ENCODE measurements at regions not wholly inside any gene's neighbourhood (a gene's known extent, or its start where the extent isn't known, plus 50 kb on each side); places are given as distances from the start of the nearest gene placed in this dataset.
"Not testable (repeated sequence)": the region's sequence is repeated elsewhere in the genome, so short reads cannot be mapped to it uniquely, and the experiment has no call there.

DNA sequence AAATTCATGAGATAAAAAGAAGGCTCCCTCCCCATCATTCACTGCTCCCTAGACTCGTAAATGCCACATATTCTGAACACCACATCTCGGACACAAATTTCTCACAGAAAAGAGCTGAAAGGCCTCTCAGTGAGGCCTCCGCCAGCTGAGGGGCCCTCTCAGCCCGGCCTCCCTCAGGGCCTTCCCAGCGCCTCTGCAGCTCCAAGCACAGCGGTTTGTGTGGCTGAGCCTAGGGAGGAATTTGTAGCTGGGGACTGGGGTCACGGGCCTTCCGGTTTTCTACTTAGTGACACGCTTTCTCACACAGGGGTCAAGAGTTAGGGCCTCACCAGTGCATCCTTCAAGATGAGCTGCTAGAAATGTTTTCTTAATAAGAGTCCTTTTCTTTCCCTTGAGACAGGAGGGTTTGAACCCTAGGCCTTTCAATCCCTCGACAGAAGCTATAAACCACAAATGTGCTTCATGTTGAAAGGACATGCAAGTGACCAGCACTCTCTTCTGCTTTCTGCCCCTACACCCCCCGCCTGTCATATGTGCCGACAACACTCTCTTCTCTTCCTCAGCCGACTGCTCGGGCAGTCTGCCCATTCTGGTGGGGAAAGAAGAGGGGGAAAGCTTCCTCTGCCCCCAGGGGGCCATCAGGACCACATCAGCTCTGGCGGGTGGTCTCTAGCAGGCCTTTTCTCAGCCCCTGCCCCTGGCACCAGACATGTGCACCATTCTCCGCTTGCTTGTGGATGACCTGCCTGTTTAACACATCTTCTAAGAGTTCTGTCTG lies 104.9 kb downstream of the CHIC2 start:
- DNase-seq = no peak

DNA sequence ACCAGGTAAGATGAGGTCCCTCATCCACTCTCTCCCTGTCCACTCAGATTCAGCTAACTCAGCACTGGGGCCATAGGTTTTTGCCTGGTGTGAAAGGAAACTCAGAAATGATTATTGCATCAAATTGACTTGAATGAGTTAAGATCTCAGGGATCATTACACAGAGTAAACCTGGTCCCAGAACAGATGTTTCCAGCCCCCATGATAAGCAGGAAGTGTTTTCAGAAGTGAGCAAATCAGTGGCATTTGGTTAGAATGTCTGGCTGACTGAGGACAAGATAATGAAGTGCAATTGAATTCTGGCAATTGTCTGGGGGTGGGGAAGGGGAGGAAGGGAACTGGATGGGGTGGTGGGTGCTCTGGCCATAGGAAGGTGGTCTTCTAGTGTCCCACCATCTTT lies 108.0 kb downstream of the CHIC2 start:
- DNase-seq = no peak

DNA sequence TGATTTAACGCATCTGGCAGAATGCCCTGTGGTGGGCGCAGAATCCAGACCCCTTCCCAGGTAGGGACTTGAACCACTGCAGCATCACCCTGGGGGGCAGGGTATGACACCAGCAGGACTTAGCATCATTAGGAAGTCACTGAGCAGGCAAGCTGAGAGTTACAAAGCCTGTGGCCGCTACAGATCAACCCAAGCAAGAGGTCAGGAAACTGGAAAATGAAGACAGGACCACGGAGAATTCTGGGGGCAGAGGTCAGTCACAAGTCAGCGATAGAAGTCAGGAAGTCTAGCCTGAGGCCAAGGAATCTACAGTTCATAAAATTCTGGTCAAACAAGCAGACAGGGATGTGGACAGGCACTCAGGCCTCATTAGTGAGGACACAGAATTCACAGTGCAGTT lies 108.4 kb downstream of the CHIC2 start:
- DNase-seq = no peak

DNA sequence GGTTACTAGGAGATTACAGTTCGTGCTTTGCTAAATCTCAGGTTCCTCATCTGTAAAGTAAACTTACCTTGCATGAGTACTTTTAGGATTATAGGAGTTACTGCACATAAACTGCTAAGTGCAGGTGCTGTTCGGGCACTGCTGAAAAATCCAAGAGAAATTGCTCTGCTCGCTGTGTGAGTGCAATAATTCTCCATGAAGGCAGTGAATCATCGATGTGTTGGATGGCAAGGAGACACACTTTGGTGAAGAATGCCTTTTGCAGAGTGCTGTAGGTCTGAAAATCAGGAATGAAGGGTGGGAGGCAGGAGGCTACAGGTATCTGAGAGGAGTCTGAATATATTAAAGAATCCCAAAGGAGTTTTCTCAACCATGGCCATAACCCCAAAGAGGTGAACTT lies 113.0 kb downstream of the CHIC2 start:
- DNase-seq = no peak

DNA sequence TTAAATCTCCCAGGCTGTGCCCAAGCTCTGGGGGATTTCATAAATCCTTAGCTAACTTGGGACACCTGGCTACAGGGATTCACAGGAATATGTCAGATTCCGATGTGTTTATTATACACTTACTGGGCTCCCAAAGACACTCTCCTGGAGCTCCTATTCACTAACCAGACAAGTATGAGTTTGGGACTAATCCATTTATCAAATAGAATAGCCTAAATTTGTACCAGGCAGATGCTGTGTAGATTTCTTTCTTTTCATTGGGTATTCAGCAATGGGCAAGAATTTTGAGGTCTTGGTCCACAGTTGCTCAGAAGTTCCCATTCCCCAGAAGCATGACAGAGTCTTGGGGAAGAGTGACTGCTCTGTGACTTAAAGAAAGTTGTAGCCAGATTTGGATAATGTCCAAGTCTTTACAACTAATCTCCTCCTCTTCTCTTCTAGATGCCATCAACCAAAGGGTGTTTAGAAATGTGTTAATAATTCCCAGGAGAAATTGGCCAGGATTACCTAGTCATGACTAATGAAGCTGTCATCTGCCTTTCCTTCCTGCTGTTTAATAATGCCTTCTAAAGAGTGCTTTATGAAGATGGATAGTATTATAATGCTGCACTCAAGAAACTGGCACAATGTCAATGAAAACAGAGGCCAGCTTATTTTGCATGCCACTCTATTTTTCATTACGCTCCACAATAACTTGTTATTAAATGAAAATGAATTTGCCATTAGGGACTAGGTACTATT lies 120.9 kb downstream of the CHIC2 start:
- no peak for DNase-seq

DNA sequence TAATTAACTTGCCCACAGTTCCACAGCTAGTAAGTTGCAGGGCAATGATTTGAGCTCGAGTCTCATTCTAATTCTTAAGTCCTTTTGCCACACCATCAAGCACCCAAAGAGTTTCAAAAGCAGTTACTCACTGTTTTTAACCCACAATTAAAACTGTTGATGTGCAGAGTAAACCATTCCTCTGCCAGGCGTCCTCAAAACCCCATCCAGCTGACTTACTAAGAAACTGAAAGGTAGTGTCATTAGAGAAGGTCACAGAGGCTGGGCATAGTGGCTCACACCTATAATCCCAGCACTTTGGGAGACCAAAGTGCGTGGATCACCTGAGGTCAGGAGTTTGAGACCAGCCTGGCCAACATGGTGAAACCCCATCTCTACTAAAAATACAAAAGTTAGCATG lies 121.7 kb downstream of the CHIC2 start:
- no peak for DNase-seq

DNA sequence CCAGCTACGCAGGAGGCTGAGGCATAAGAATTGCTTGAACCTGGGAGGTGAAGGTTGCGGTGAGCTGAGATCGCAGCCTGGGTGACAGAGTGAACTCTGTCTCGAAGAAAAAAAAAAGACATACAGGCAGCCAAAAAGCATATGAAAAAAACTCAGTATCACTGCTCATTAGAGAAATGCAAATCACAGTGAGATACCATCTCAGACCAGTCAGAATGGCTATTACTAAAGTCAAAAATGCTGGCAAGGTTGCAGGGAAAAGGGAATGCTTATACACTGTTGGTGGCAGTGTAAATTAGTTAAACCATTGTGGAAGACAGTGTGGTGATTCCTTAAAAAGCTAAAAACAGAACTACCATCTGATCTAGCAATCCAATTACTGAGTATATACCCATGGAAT lies 123.1 kb downstream of the CHIC2 start:
- no peak for DNase-seq

DNA sequence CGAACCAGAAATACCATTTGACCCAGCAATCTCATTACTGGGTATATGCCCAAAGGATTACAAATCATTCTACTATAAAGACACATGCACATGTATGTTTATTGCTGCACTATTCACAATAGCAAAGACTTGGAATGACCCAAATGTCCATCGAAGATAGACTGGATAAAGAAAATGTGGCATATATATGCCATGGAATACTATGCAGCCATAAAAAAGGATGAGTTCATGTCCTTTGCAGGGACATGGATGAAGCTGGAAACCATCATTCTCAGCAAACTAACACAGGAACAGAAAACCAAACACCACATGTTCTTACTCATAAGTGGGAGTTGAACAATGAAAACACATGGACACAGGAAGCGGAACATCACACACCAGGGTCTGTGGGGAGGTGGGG lies 124.5 kb downstream of the CHIC2 start:
- not testable (repeated sequence) for DNase-seq

DNA sequence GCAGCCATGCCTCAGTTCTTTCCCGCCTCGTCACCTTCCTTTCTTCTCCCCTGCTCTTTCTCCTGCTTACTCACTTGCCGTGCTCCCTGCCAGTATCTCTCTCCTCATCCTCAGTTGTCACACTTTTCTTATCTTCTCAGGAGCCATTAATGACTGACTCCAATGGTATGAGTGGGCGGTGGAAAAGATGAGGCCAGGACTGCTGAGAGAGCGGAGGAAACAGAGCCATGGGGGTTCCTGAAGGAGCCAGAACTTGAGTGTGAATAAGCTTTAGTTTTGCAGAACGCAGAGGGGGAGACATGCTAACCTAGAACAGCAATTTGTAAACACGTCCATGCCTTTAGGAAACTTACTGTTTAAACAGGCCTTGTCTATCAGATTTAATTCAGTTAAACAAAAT lies 126.5 kb downstream of the CHIC2 start:
- no peak for DNase-seq

DNA sequence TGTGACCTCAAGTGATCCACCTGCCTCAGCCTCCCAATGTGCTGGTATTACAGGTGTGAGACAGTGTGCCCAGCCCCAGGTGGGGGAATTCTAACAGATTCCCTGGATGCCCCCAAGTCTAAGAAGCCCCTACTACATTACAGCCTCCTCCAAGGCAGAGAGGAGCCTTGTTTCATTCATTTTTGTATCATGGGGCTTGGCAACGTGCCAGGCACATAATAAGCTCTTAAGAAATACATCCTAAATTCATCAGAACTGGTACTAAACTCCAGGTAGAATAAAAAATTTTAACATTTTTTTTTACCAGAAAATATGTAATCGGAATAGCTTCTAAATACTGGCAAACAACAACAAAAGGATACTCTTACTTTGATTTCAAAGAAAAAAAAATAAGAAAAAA lies 127.1 kb downstream of the CHIC2 start:
- DNase-seq = no peak

DNA sequence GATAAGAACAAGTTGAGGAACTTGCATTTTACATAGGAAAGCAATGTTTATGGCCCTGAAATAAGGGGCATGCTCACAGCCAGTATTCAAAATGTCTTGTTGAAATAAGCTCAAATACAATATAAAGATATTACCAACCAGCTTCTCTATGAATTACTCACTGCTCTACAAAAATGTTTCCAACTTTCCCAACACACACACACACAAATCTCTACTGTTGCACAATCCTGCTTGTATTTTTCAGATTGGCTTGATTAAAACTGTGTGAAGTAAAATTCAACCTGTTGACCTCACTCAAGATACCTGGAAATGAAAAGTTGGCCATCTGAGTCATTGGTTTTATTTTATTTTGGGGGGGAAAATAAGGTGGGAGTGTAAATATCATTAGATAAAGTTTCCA lies 128.6 kb downstream of the CHIC2 start:
- no peak for DNase-seq

DNA sequence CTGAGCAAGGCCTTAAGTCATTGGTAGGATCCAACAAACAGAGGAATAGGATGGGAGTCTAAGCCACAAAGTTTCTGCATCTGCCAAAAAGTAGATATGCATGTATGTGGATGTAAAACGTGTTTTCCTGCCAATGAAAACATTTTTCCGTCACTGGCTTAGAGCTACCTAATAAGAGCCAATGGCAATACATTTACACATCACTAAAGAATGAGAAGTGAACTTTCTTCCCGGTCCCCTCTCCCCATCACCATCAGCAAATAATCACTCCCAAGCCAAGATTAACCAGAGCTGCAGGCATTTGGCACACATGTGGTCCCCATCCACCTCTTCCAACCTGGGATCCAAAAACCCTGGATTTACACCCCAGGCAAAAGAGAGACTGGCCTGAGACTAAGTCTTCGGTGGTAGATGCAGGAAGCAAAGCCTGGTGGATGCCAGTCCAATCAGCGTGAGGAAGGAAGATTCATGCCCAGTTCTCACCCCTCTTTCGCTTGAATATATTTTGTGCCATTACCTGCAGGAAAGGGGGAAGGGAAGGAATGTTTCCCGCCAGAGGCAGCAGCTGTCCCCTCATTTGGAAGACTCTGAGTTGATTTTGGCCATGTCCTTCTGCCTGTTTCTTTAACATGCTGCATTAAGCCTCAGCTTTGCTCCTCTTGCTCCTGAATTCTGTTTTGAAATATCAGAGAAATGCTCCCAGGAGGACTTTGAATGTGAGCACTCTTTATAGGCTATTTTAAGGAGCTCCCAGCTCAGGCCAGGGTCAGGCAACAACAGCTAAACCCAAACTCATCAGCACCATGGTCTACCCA lies 131.4 kb downstream of the CHIC2 start:
- DNase-seq = no peak

DNA sequence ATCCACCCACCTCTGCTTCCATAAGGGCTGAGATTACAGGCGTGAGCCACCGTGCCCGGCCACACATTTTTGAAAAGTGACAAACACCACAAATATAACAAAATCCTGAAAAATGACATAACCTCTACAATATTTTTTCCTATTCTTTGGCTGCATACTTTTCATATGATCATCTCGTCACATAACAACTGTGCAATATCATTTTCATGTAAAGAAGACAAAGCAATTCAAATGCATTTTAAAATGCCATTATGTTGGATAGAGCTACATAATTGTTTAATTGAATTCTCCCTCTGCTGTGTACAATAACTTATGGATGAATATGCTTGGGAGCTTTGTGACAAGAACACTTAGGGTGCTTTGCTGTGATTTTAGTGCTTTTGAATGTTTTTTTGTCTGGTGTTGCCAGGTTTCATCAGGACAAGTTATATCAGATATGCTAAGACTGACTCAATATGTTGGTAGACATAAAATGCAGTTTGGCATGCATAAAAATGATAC lies 132.9 kb downstream of the CHIC2 start:
- no peak for DNase-seq

DNA sequence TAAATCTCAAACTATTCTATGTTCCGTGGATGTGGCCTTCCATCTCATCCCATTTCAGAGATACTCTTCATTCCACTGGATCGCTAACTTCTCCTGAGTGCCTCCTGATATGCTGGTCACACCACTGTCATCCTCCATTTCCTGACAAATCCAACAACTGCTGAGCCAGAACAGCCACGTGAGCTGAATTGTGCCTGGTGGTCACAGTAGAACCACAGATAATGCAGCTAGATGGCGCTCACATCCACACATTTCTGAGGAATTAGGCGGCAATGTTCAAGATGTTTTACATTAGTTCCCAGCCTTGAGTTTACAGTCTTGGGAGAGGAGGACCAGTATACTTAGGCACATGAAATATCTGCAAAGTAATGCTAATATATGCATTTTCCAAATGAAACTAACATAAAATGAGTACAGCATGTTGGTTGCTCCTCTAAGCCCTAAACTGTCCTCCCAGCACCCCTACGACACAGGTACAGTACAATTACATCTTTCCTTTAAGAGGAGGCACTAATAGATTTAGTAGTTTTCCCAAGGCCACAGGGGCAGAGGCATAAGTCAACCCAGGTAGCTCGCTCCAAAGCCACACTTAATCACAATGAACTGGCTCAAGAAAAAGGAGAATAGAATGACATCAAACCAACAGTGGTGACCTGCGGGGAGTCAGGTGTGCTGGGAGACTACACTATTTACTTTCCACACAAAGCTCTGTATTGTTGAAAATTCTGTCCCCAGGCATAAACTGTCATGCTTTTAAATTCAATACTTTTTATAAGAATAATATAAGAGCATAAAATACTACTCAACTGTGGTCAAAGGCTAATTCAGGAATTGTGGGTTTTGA lies 134.2 kb downstream of the CHIC2 start:
- DNase-seq = peak; percentile 85

DNA sequence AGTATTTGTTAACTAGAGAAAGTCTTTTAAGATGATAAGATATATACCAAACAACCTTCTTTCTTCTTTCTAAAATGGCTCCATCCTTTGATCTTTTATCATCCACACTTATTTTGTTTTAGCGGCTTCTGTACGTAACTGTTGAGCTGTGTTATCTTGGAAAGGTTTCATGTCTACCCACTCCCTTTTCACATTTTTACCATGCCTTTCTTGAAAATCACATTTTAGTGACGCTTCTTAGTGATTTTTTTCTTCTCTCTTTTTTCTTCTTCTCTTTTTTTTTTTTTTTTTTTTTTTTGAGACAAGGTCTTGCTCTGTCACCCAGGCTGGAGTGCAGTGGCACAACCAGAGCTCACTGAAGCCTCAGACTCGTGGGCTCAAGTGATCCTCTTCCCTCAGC lies 135.1 kb downstream of the CHIC2 start:
- no peak for DNase-seq

DNA sequence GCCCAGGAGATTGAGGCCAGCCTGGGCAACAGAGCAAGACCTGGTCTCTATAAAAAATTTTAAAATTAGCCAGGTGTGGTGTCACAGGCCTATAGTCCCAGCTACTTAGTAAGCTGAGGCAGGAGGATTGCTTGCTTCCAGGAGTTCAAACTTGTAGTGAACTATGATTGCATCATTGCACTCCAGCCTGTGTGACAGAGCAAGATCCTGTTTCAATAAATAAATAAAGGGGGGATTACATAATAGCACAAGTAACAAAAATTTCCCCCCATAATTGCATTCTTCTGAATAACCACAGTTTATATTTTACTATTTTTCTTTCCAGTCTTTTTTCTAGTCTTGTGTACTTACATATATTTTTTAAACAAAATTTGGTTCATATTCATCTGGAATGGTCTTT lies 135.6 kb downstream of the CHIC2 start:
- no peak for DNase-seq

DNA sequence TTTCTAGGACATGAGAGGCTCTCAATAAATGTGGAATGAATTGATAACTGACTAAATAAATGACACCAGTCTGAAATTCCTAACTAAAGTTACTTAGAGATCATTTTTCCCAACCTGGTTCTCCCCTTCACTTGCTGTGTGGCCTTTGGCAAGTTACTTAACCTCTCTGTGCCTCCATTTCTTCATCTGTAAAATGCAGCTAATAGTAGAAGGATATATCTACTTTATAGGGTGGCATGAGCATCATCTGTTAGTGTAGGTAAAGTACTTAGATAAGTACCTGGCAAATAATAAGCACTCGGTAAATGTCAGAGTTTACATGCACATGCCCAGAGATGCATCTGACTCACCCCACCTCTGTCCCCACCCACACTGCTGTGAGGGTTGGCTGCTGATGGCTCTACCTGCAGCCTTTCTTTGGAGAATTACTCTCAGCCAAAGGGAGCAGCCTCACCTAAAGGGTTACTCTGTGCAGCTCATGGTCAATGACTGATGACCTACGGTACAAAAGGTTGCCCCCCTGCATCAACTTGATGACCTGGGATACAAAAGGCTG lies 139.3 kb downstream of the CHIC2 start:
- no peak for DNase-seq

DNA sequence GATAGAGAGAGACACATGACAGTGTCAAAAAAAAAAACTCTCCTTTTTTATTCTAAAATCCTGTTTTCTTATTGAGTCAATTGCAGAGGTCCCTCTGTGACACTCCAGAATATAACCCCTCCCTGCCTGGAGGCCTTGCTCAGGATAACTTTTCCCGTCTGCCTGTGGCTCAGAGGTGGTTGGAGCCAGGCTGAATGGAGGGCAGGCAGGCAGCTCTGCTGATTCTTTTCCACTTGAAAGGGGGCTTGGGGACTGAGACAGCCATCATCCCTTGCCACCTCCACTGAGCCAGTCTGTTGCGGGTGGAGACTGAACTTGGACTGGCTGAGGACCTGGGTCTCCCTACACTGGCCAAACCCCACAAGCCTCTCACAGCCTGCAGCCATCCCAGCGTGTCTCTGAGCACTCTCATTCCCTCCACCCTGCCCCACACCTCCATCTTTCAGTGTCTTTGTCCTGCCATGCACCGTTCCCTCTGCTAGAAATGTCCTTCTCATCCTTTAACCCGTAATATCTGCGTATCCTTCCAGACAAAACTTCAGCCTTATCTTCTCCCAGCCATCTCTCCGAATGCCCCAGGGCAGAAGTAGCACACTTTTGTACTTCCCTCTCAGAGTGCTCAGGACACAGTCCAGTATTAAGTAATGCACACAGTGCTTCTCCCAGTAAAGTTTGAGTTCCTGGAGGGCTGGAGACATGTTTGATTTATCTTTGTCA lies 139.9 kb downstream of the CHIC2 start:
- DNase-seq = no peak

DNA sequence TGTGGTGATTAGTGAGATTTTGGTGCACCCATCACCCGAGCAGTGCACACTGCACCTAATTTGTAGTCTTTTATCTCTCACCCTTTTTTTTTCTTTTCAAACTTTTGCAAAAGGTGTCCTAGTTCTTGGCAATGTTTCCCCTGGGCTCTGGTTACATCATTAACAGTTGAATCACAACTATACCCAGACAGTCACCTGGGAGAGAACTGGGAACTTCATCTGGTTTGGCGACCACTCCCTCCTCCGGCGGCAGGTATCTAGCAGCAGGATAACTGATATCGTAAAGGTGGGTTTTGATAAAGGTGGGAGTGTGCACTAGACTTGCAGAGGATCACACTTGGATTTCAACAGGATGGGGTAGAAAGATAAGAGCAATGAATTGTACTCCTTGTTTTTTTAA lies 140.5 kb downstream of the CHIC2 start:
- no peak for DNase-seq

DNA sequence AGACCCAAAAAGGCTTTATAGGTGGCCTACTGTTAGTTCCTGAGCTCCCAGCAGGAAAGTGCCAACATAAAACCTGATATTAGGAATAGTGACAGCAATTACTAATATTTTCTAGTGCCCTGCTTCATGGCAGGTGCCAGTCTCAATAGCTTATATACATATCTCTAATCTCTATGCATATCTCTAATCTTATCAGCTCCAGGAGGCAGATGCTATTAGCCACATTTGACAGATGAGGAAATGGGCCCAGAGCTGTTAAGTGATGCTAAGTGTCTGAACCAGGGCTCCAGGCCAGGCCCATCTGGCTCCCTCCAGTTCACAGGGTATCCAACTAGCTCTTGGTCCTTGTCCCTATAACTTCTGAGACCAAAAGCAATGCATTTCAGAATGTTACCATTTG lies 142.5 kb downstream of the CHIC2 start:
- DNase-seq = no peak

DNA sequence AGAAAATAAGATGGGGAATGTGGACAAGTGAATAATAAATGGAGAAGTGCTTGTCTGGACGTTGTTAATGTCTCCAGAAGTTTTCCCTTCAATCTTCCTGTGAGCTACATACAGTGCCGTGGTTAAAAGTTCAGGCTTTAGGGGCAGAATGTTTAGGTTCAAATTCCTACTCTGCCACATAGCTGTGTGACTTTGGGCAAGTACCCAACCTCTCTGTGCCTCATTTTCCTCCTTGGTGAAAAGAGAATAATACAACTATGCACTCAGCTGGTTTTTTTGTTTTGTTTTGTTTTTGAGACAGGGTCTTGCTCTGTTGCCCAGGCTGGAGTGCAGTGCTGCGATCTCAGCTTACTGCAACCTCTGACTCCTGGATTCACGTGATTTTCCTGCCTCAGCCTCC lies 143.5 kb downstream of the CHIC2 start:
- DNase-seq = no peak

DNA sequence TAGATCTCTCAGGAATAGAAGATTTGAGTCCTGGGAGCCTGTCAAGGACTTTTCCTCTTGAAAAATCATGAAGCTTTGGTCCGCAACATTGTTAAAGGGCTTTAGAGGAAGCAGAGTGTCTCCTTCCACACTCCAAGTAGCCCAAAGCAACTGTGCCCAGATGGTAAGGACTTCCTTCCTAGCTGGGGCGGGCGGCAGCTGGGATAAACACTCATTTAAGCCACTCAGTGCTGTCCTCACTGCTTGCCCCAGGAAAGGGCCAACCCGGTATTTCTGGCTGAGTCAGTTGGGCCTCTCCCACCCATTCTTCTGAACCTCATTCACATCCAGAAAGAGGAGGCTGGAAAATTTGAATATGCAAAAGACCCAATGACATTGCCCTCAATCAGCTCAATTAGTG lies 144.3 kb downstream of the CHIC2 start:
- no peak for DNase-seq
